GM10266 (cell line): ENCODE measurements at regions not wholly inside any gene's neighbourhood (a gene's known extent, or its start where the extent isn't known, plus 50 kb on each side); places are given as distances from the start of the nearest gene placed in this dataset.

ENCODE experiments used
- DNase-seq: peaks from one replicate; pipeline ENCODE4 v3.0.0; 2012; ENCODE audit errors: extremely low spot score
- CTCF ChIP-seq: IDR thresholded peaks from 2 replicates; pipeline ENCODE4 v1.5.1; 2012; ENCODE audit warnings: mild to moderate bottlenecking, low read depth; ENCODE audit not compliant: control insufficient read depth, insufficient read depth; ENCODE audit errors: missing control alignments

DNA sequence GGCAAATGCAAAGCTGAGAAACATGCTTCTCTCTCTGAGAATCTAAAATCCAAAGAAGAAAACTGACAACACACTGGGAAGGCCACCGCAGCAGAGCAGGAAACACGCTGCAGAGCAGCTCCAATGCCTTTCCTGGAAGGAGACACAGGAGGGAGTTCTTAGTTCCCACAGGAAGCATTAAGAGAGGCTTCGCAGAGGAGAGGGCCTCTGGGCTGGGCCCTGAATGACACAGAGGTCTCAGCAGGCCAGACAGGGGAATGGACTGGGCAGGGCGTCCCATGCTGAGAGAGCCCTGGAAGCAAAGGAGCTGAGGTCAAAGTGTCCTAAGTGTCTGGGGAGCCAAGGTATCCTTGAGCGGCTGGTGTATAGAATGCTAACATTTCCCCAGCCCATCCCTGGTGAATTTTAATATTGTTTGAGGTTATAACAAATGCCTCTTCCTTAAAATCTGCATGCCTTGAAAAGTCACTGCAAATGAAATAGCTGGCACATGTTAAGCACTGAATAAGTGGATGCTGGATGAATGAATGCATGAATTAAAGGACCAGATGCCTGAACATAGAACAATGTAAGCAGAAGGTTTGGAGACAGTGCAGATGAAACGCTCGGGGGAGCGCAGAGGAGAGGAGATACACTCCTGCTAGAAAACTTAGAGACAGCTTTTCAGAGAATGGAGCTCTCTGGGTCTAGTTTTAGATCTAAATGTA is 110.0 kb upstream of the SYNDIG1 start:
- no peak for DNase-seq

GRCh38 chr20:24357931-24358330 is 111.5 kb upstream of the SYNDIG1 start:
- no peak for DNase-seq

More for the DNA sequence above, 110.0 kb upstream of the SYNDIG1 start:
- no peak for TF ChIP-seq CTCF

DNA sequence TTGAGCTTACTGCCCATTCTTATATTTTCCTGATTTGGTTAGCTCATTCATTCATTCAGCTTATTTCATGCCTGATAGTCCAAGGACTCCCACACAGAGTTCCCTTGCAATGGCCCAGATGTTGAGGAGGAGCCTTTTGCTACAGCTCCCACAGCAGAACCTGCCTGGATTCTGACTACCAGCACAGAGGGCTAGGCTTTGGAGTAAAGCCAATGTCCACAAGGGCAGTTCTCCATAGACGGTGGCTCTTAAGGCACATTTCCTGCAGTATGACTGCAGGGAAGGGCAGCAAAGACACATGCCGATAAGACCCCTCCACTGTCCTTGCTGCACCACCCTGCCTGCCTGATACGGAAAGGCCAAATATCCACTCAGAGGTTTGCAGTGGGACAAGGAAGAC is 112.3 kb upstream of the SYNDIG1 start:
- TF ChIP-seq CTCF, result no peak
- no peak for DNase-seq

More at GRCh38 chr20:24357931-24358330, 111.5 kb upstream of the SYNDIG1 start:
- TF ChIP-seq CTCF, result no peak

GRCh38 chr20:24353135-24353690 is 116.2 kb upstream of the SYNDIG1 start:
- DNase-seq, result no peak

DNA sequence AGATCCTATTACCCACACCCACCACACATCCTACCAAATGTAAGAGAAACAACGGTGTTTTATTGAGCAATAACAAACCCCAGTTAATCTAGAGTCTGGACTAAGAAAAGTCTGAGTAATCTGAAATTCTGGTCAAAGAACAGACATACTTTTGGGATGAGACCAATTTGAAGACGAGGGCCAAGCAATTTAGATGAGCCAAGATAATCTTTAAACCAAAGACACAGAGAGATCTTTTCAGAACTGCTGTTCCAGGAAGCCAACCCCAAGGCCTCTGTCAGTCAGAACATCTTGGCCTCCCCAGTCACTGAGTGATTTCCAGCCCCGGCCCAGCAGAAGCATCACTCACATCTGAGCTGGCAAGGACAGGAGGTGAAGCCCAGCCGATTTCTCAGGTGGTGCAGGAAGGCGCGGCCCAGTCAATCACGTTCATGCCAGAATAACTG is 118.5 kb upstream of the SYNDIG1 start:
- no peak for TF ChIP-seq CTCF
- DNase-seq, result no peak

More at GRCh38 chr20:24353135-24353690, 116.2 kb upstream of the SYNDIG1 start:
- TF ChIP-seq CTCF, result no peak

DNA sequence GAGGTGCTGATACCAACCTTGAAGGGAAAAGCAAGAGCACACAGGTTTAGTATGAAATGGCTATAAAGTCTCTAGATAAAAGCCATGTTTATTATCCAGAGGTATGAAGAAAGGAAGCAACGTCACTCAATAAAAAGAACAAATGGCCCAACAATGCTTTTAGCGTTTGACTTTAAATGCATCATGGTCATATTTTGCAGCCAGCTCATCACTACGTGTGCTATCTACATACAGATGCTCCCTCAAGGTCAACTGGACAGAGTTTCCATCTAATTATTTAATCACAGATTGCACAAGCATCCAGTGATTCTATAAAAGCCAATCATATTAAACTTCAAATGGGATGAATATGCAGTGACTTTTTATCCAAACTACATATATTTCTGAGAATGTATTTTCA is 127.6 kb upstream of the SYNDIG1 start:
- no peak for TF ChIP-seq CTCF
- DNase-seq, result no peak

DNA sequence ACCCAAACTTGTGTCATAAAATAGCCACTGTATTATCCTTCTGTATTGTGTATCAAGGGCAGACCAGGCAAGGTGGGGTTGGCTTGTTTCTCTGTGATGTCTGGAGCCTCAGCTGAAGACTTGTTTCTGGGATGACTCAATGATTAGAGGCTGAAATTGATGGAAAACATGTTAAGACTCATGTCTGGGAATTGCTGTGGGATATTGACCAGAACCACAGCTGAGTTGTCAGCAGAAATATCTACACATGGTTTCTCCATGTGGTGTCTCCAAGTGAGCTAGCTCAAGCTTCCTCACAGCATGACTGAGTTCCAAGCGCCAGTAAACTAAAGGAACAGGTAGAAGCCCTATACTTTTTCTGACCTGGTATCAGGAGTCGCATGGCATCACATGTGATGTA is 128.5 kb upstream of the SYNDIG1 start:
- DNase-seq, result no peak
- no peak for TF ChIP-seq CTCF
